ENCODE measurements at regions not wholly inside any gene's neighbourhood (a gene's known extent, or its start where the extent isn't known, plus 50 kb on each side); places are given as distances from the start of the nearest gene placed in this dataset.

GRCh38 chr15:59933607-59934006 lies 70.5 kb upstream of the FOXB1 start:
- peaks cover 60% of the 10 kb centered on the region for H3K27me3 ChIP-seq (ENCODE audit: insufficient read depth, low read length)
- POLR2A ChIA-PET = no interaction called here
- TF ChIP-seq JUND (IDR thresholded peaks at IDR 0.05) (no peak), ELF1 (IDR thresholded peaks at IDR 0.05; ENCODE audit: borderline replicate concordance, low read depth) (no peak), FOSL1 (IDR thresholded peaks at IDR 0.05; ENCODE audit: low read depth) (no peak), CTCF (IDR thresholded peaks at IDR 0.05 in 2 of 3, conservative IDR thresholded peaks at IDR 0.05 in 1 of 3; ENCODE audit: borderline replicate concordance in 1 of 3, insufficient read depth in 1 of 3, low read depth in 2 of 3, low read length in 2 of 3) (no peak), SIN3A (IDR thresholded peaks at IDR 0.05; ENCODE audit: low read depth) (no peak), ZFX (IDR thresholded peaks at IDR 0.05) (no peak), REST (IDR thresholded peaks at IDR 0.05; ENCODE audit: low read depth) (no peak), TCF7L2 (IDR thresholded peaks at IDR 0.05; ENCODE audit: borderline replicate concordance, extremely low read depth, insufficient read depth, insufficient read length) (no peak), YY1 (IDR thresholded peaks at IDR 0.05; ENCODE audit: extremely low read depth, insufficient replicate concordance, low read depth, low read length) (no peak), RAD21 (IDR thresholded peaks at IDR 0.05; ENCODE audit: low read depth) (no peak), EGR1 (IDR thresholded peaks at IDR 0.05; ENCODE audit: low read depth) (no peak), POLR2AphosphoS5 (IDR thresholded peaks at IDR 0.05; ENCODE audit: low read depth, low read length) (no peak)
- RAD21 ChIA-PET (ENCODE audit: low non-redundant PET in 1 of 2, low total read pairs in 2 of 2, uncharacterized antibody in 2 of 2, unreplicated experiment in 2 of 2) = no interaction called here
- no peaks in the 10 kb centered on the region for H4K20me1 ChIP-seq (ENCODE audit: insufficient read depth)
- H3K4me1 ChIP-seq (ENCODE audit: control insufficient read depth in 1 of 2, insufficient read depth in 2 of 2, low read length in 2 of 2) = no peaks in the 10 kb centered on the region
- CTCF ChIA-PET = no interaction called here
- no TSS peak for BruUV-seq (replicated peaks)
- no peaks in the 10 kb centered on the region for H3K9me2 ChIP-seq (ENCODE audit: insufficient read depth)
- no peak overlapping the region for H3K9ac ChIP-seq (ENCODE audit: low read length)
- intact Hi-C loops (cut with micrococcal nuclease) = no loop called here
- no peak overlapping the region for H3K27ac ChIP-seq (ENCODE audit: low read depth, low read length)
- H2AFZ ChIP-seq (ENCODE audit: low read depth, low read length, poor library complexity, severe bottlenecking) = no peak overlapping the region
- no peak overlapping the region for H3K4me3 ChIP-seq (replicated peaks in 1 of 2; ENCODE audit: low read depth in 1 of 2, low read length in 2 of 2)
- H3K9me3 ChIP-seq (ENCODE audit: control insufficient read depth in 1 of 2, insufficient read depth in 1 of 2, low read depth in 1 of 2, low read length in 2 of 2) = no peaks in the 10 kb centered on the region
- no peaks in the 10 kb centered on the region for H3K36me3 ChIP-seq (ENCODE audit: control insufficient read depth in 1 of 2, insufficient read depth in 2 of 2, low read length in 2 of 2)
- H3K4me2 ChIP-seq (ENCODE audit: low read length) = no peak overlapping the region
- DNase-seq (ENCODE audit: low read depth, low spot score) = no peak
- ATAC-seq = no peak
- H3K79me2 ChIP-seq (ENCODE audit: insufficient read depth, low read length) = no peaks in the 10 kb centered on the region

All from HCT116 (cell line).